GM12872 (cell line): ENCODE measurements at regions not wholly inside any gene's neighbourhood (a gene's known extent, or its start where the extent isn't known, plus 50 kb on each side); places are given as distances from the start of the nearest gene placed in this dataset.

Source experiments
- TF ChIP-seq, protein P1 (sequence below): IDR thresholded peaks from 3 replicates; pipeline ENCODE4 v1.5.1; 2011; ENCODE audit warnings: low read depth, mild to moderate bottlenecking, low read length, moderate library complexity; ENCODE audit not compliant: insufficient read depth

DNA sequence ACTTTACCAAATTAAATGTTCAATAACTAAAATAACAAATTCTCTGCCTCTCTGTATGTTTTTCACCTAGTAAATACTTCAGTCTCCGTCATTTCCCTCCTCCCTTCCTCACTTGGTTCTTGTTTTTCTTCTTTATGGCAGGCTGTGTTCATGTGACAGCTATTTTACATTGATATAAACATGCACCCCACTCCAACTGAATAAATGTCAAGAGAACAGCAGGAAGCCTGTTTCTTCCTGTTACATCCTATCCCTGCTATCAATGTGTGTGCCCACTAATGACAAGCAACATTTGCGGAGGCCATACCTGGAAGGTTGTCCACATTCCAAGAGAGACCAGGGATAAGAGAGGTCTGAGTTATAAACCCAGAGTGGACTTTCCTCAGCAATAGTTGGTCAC, 145.2 kb upstream of the MAST4 start:
- TF ChIP-seq, protein P1, sequence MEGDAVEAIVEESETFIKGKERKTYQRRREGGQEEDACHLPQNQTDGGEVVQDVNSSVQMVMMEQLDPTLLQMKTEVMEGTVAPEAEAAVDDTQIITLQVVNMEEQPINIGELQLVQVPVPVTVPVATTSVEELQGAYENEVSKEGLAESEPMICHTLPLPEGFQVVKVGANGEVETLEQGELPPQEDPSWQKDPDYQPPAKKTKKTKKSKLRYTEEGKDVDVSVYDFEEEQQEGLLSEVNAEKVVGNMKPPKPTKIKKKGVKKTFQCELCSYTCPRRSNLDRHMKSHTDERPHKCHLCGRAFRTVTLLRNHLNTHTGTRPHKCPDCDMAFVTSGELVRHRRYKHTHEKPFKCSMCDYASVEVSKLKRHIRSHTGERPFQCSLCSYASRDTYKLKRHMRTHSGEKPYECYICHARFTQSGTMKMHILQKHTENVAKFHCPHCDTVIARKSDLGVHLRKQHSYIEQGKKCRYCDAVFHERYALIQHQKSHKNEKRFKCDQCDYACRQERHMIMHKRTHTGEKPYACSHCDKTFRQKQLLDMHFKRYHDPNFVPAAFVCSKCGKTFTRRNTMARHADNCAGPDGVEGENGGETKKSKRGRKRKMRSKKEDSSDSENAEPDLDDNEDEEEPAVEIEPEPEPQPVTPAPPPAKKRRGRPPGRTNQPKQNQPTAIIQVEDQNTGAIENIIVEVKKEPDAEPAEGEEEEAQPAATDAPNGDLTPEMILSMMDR: no peak

DNA sequence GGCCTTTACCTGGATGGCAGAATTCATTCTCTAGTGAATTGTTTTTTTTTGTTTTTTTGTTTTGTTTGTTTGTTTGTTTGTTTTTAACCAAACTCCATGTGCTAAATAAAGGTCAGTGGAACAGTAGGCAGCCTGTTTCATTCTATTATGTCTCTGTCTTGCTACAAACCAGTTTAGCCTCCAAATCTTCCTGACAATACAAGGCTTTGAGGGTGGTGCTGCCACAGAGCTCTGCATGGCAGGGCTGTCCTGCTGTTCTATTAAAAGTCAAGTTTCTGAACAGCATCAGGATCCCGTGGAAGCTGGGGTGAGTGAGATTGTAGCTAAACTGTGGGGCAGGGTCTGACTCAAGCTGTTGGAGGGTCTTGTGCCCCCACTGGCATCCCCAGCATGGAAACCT, 144.1 kb upstream of the MAST4 start:
- TF ChIP-seq, protein P1: no peak

DNA sequence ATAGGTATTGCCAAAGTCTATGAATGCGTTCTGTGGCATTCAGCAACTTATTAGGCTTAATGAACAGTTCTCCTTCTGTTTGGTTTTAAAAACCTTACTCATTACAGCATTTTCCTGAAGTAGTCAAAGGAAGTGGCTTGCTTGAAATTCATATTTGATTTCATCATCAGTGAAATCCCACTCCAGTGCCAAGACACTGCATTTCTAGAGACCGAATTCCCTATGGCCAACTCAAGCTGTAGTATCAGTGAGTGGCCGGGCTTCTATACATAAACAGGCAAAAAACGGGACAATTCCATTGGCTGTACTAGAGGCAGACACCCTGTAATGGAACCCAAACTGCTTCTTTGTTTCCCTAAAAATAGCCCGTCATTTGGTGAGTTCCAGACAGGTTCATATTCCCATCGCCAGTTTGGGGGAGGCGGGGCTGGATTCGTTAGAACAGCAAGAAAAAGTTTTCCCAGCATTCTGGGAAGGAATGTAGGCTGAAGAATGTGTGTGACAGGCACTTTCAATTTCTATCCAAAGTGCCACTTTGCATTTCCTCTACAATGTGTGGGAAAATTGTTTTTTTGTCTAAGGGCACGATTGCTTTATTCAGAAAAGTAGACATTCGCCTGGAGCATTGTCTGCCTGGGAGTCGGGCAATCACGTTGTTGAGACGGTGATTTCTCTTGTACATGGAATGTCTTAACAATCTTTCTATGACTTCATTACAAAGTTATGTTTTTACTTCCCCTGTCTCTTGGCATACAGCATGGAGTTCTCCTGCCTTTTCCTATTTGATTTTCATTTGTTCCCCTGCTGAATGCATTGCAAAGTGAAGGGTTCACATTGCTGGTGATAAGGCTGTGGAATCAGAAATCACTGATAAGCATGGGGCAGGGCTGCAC, 141.8 kb upstream of the MAST4 start:
- TF ChIP-seq, protein P1: no peak

DNA sequence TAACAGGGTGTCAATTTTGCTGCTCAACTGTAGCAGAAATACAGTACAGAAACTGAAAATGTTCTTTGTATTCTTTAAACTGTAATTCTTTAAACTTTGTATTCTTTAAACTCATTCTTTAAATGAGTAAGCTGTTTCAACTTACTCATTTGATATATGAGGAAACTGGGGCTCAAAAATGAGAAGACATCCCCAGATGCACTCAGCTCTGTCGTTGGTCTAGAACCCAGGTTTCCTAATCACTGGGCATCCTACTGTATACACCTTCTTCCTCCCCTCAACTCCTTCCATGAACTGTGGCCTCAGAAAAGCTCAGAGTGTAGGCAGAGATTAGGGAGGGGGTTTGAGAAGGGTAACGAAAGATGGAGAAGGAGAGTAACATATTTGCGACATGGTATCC, 136.5 kb upstream of the MAST4 start:
- TF ChIP-seq, protein P1: no peak

DNA sequence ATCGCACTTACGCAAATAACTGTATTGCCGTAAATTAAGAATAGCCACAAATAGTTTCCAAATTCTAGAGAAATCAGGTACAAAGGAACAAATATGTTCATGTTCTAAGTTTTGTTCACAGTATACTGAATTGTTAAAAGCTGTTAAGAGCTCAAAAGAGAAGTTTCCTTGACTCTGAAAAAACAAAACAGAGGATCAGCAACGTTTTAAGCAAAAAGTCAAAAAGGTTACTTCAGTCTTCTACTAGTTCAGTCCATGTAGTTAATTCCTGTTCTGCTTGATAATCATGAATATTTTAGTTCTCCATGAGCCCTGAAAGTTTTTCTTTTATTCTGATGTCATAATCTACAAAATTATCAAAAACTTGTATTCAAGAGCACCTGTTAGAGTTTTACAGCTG, 128.6 kb upstream of the MAST4 start:
- TF ChIP-seq, protein P1: no peak

DNA sequence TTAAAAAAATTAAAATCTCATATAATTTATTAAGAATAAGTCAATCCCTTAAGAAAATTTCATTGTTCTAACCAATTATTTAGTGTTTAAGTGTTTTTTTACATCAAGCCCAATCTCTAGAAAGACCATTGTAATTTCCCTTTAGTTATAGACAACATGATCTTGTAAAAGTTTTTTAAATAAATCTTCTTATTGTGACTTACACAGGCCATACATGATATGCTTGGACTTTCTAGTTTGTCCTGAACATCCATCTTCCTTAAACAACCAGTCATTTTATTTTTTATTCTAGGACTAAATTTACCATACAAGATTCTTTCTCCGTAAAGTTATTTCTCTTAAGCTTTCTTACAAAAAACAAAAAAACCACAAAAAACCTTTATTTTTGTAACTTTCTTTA, 126.5 kb upstream of the MAST4 start:
- TF ChIP-seq, protein P1: no peak

DNA sequence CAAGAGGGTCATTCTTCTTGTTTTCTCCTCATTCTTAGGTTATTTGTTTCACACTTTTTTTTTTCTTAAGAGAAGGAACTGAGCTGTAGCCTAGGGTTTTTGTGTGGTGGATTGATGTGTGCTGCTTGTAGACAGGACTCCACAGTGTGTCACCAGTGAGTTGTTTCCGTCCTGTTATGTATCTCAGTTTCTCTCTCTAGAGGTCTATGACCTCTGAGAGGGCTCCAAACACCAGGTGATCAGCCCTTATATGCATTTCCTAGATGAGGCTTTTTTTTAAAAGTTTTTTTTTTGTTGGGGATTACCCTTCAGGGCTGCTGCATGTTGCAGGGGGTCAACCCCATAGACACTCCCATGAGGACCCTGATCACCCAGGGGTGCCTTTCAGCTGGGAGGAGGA, 124.2 kb upstream of the MAST4 start:
- TF ChIP-seq, protein P1: no peak
